Vagina (tissue), 2 donors: ENCODE measurements at regions not wholly inside any gene's neighbourhood (a gene's known extent, or its start where the extent isn't known, plus 50 kb on each side); places are given as distances from the start of the nearest gene placed in this dataset.

Experiments used
- DNase-seq, 2 donors: peaks; one replicate each; pipeline ENCODE4 v3.0.0-alpha.2; 2017; ENCODE audit errors: extremely low spot score in 2 of 2
- H3K27ac ChIP-seq: fragments of 200-600 bp; sonication (generic); one replicate; pipeline ENCODE4 v1.5.1; 2019
- H3K27me3 ChIP-seq: fragments of 200-600 bp; sonication (generic); one replicate; pipeline ENCODE4 v1.5.1; 2019
- H3K36me3 ChIP-seq, 2 donors: fragments of 200-600 bp; sonication (generic); one replicate each; pipeline ENCODE4 v1.5.1; 2017 to 2019
- H3K4me1 ChIP-seq: fragments of 200-600 bp; sonication (generic); one replicate; pipeline ENCODE4 v1.5.1; 2019
- H3K4me3 ChIP-seq, 2 donors: fragments of 200-600 bp; sonication (generic); 1 replicate in 1 of 2; 2 replicates in 1 of 2; pipeline ENCODE4 v1.5.1; 2016 to 2019
- H3K9me3 ChIP-seq: fragments of 200-600 bp; sonication (generic); one replicate; pipeline ENCODE4 v1.5.1; 2019
- CTCF ChIP-seq, 3 experiments: fragments of 450-650 bp in 2 of 3; fragments of 200-600 bp in 1 of 3; sonication (generic) in 1 of 3; IDR thresholded peaks; one replicate each; pipeline ENCODE4 v1.5.1; 2017 to 2019; ENCODE audit warnings: antibody characterized with exemption in 3 of 3, mild to moderate bottlenecking in 2 of 3, moderate library complexity in 2 of 3
- POLR2A ChIP-seq, 2 donors: fragments of 450-650 bp; IDR thresholded peaks; one replicate each; pipeline ENCODE4 v1.6.1; 2017; ENCODE audit warnings: antibody characterized with exemption in 2 of 2, mild to moderate bottlenecking in 2 of 2, moderate library complexity in 2 of 2
- POLR2AphosphoS5 ChIP-seq, 2 donors: sonication (generic); formaldehyde crosslinking; IDR thresholded peaks; one replicate each; pipeline ENCODE4 v1.9.0; 2017; ENCODE audit warnings: antibody characterized with exemption in 2 of 2, mild to moderate bottlenecking in 2 of 2, low read depth in 1 of 2; ENCODE audit not compliant: insufficient read depth in 1 of 2
- intact Hi-C: fragments of 100-400 bp; cut with DNase I; formaldehyde crosslinking; loops from one replicate; pipeline ENCODE4 v1.15.1; 2023

- DNase-seq: no peak
- intact Hi-C loops: no loop called here
- no peak overlapping the region for H3K27ac ChIP-seq
- TF ChIP-seq POLR2A (IDR thresholded peaks at IDR 0.05) (no peak), CTCF (IDR thresholded peaks at IDR 0.05) (no peak), POLR2AphosphoS5 (IDR thresholded peaks at IDR 0.05; ENCODE audit: insufficient read depth in 1 of 2, low read depth in 1 of 2) (no peak)
- no peaks in the 10 kb centered on the region for H3K9me3 ChIP-seq
- no peaks in the 10 kb centered on the region for H3K36me3 ChIP-seq
- no peaks in the 10 kb centered on the region for H3K4me1 ChIP-seq
- no peak overlapping the region for H3K4me3 ChIP-seq
- no peaks in the 10 kb centered on the region for H3K27me3 ChIP-seq
Measured at GRCh38 chr11:42762348-42762747, 549.4 kb upstream of the API5 start.

GRCh38 chr11:42764936-42765335 lies 546.9 kb upstream of the API5 start:
- no peak for TF ChIP-seq CTCF (IDR thresholded peaks at IDR 0.05)
- TF ChIP-seq POLR2A (IDR thresholded peaks at IDR 0.05): no peak
- TF ChIP-seq POLR2AphosphoS5 (IDR thresholded peaks at IDR 0.05; ENCODE audit: insufficient read depth in 1 of 2, low read depth in 1 of 2): no peak
- intact Hi-C loops: no loop called here

GRCh38 chr11:42768576-42768975 lies 543.2 kb upstream of the API5 start:
- Histone ChIP-seq H3K4me3 (no peak overlapping the region), H3K9me3 (no peaks in the 10 kb centered on the region), H3K36me3 (no peaks in the 10 kb centered on the region), H3K27me3 (no peaks in the 10 kb centered on the region), H3K27ac (no peak overlapping the region), H3K4me1 (no peaks in the 10 kb centered on the region)
- intact Hi-C loops: no loop called here
- DNase-seq: no peak
- TF ChIP-seq POLR2A (IDR thresholded peaks at IDR 0.05) (no peak), POLR2AphosphoS5 (IDR thresholded peaks at IDR 0.05; ENCODE audit: insufficient read depth in 1 of 2, low read depth in 1 of 2) (no peak), CTCF (IDR thresholded peaks at IDR 0.05) (no peak)

More at GRCh38 chr11:42764936-42765335, 546.9 kb upstream of the API5 start:
- Histone ChIP-seq H3K9me3 (no peaks in the 10 kb centered on the region), H3K27me3 (no peaks in the 10 kb centered on the region), H3K36me3 (no peaks in the 10 kb centered on the region), H3K4me1 (no peaks in the 10 kb centered on the region), H3K27ac (no peak overlapping the region), H3K4me3 (no peak overlapping the region)
- no peak for DNase-seq

- Histone ChIP-seq H3K27me3 (no peaks in the 10 kb centered on the region), H3K4me1 (no peaks in the 10 kb centered on the region), H3K27ac (no peak overlapping the region), H3K9me3 (no peaks in the 10 kb centered on the region), H3K36me3 (no peaks in the 10 kb centered on the region), H3K4me3 (no peak overlapping the region)
- intact Hi-C loops: no loop called here
- DNase-seq: no peak
- TF ChIP-seq POLR2A (IDR thresholded peaks at IDR 0.05) (no peak), CTCF (IDR thresholded peaks at IDR 0.05) (no peak), POLR2AphosphoS5 (IDR thresholded peaks at IDR 0.05; ENCODE audit: insufficient read depth in 1 of 2, low read depth in 1 of 2) (no peak)
Measured at GRCh38 chr11:42770444-42771065, 541.2 kb upstream of the API5 start.

GRCh38 chr11:42772886-42773285 lies 538.9 kb upstream of the API5 start:
- intact Hi-C loops: no loop called here
- Histone ChIP-seq H3K4me1 (no peaks in the 10 kb centered on the region), H3K4me3 (no peak overlapping the region), H3K27ac (no peak overlapping the region), H3K9me3 (no peaks in the 10 kb centered on the region), H3K36me3 (no peaks in the 10 kb centered on the region), H3K27me3 (no peaks in the 10 kb centered on the region)
- no peak for TF ChIP-seq POLR2AphosphoS5 (IDR thresholded peaks at IDR 0.05; ENCODE audit: insufficient read depth in 1 of 2, low read depth in 1 of 2)
- no peak for TF ChIP-seq CTCF (IDR thresholded peaks at IDR 0.05)
- TF ChIP-seq POLR2A (IDR thresholded peaks at IDR 0.05): no peak
- DNase-seq: no peak
